ENCODE measurements at regions not wholly inside any gene's neighbourhood (a gene's known extent, or its start where the extent isn't known, plus 50 kb on each side); places are given as distances from the start of the nearest gene placed in this dataset.

DNA sequence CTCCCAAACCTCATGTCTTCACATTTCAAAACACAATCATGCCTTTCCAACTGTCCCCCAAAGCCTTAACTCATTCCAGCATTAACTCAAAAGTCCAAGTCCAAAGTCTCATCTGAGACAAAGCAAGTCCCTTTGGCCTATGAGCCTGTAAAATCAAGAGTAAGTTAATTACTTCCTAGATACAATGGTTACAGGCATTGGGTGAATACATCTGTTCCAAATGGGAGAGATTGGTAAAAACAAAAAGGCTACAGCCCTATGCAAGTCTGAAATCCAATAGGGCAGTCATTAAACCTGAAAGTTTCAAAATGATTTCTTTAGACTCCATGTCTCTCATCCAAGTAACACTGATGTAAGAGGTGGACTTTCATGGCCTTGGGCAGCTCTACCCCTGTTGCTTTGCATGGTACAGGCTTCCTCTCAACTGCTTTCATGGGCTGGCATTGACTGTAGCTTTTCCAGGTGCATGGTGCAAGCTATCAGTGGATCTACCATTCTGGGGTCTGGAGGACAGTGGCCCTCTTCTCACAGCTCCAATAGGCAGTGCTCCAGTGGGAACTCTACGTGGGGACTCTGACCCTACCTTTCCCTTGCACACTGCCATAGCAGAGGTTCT is 55.0 kb upstream of the PLSCR4 start:
- intact Hi-C loops (cut with DNase I) = no loop called here
- H3K27ac ChIP-seq = no peak overlapping the region
- H3K4me3 ChIP-seq = no peak overlapping the region
- H3K27me3 ChIP-seq = no peaks in the 10 kb centered on the region
- peaks cover 0 to 16% of the 10 kb centered on the region in 2 donors for H3K4me1 ChIP-seq
- peaks cover 0 to 10% of the 10 kb centered on the region in 2 donors for H3K9me3 ChIP-seq
- no peak for DNase-seq (ENCODE audit: low spot score in 2 of 2)
- TF ChIP-seq, protein P1, sequence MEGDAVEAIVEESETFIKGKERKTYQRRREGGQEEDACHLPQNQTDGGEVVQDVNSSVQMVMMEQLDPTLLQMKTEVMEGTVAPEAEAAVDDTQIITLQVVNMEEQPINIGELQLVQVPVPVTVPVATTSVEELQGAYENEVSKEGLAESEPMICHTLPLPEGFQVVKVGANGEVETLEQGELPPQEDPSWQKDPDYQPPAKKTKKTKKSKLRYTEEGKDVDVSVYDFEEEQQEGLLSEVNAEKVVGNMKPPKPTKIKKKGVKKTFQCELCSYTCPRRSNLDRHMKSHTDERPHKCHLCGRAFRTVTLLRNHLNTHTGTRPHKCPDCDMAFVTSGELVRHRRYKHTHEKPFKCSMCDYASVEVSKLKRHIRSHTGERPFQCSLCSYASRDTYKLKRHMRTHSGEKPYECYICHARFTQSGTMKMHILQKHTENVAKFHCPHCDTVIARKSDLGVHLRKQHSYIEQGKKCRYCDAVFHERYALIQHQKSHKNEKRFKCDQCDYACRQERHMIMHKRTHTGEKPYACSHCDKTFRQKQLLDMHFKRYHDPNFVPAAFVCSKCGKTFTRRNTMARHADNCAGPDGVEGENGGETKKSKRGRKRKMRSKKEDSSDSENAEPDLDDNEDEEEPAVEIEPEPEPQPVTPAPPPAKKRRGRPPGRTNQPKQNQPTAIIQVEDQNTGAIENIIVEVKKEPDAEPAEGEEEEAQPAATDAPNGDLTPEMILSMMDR (IDR thresholded peaks at IDR 0.05) = no peak
- H3K36me3 ChIP-seq = no peaks in the 10 kb centered on the region

DNA sequence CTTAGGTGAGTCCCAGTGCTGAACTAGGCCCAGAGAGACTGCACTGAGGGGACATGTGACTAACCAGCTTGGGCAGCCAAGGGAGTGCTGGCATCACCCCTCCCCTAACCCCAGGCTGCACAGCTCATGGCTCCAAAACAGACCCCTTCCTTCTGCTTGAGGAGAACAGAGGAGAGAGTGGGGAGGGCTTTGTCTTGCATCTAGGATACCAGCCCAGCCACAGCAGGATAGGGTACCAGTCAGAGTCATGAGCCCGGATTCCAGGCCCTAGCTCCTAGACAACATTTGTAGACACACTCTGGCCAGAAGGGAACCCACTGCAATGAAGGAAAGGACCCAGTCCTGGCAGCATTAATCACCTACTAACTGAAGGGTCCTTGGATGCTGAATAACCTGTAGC is 49.9 kb upstream of the PLSCR4 start:
- TF ChIP-seq, protein P1 (IDR thresholded peaks at IDR 0.05) = no peak
- intact Hi-C loops (cut with DNase I) = no loop called here
- Histone ChIP-seq H3K36me3 (no peaks in the 10 kb centered on the region), H3K4me3 (no peak overlapping the region), H3K4me1 (no peaks in the 10 kb centered on the region), H3K27me3 (no peaks in the 10 kb centered on the region), H3K9me3 (peaks cover 0 to 5% of the 10 kb centered on the region in 2 donors), H3K27ac (no peak overlapping the region)
- no peak for DNase-seq (ENCODE audit: low spot score in 2 of 2)
